HCT116 (cell line): ENCODE measurements at regions not wholly inside any gene's neighbourhood (a gene's known extent, or its start where the extent isn't known, plus 50 kb on each side); places are given as distances from the start of the nearest gene placed in this dataset.

Experiments
- ATAC-seq: fragments of 200-7000 bp; cut with Tn5 transposase; 2 replicates; pipeline ENCODE4 v1.9.1; 2020; ENCODE audit warnings: mild to moderate bottlenecking, moderate library complexity
- BruUV-seq: library from RNA; stranded (reverse); fragments of 400-500 nt; replicated peaks from 2 replicates; lab custom pipeline; 2021; lab: Mats Ljungman, UMichigan
- CTCF ChIA-PET: fragments of 300-600 bp; sonication (Branson Sonifier 250); formaldehyde crosslinking; loops from one replicate; lab custom pipeline; 2021; ENCODE audit warnings: antibody characterized with exemption; lab: Charles Lee
- POLR2A ChIA-PET: fragments of 300-600, 350-600 bp; sonication (Branson Sonifier 250); formaldehyde crosslinking; loops from one replicate; lab custom pipeline; 2021; ENCODE audit warnings: antibody characterized with exemption; lab: Charles Lee
- RAD21 ChIA-PET, 2 experiments: fragments of 300-600 bp; sonication (Branson Sonifier 250); formaldehyde crosslinking; loops; one replicate each; lab custom pipeline; 2023; ENCODE audit warnings: low total read pairs in 2 of 2; ENCODE audit not compliant: uncharacterized antibody in 2 of 2, unreplicated experiment in 2 of 2, low non-redundant PET in 1 of 2; lab: Charles Lee
- DNase-seq: peaks from one replicate; pipeline ENCODE4 v3.0.0-alpha.2; 2010; ENCODE audit warnings: low read depth, low spot score
- H2AFZ ChIP-seq: fragments of 200-600 bp; shearing (Covaris generic), sonication (generic); 2 replicates; pipeline ENCODE4 v1.6.1; 2017; ENCODE audit warnings: low read depth, mixed run types, mixed read lengths, antibody characterized with exemption, low read length; ENCODE audit not compliant: poor library complexity, severe bottlenecking
- H3K27ac ChIP-seq: 2 replicates; pipeline ENCODE4 v1.5.1; 2012; ENCODE audit warnings: low read depth, low read length
- H3K27me3 ChIP-seq: fragments of 200-600 bp; sonication (generic); 2 replicates; pipeline ENCODE4 v1.6.1; 2016; ENCODE audit warnings: mixed run types, low read length, mixed read lengths; ENCODE audit not compliant: insufficient read depth
- H3K36me3 ChIP-seq, 2 experiments: fragments of 200-500 bp in 1 of 2; fragments of 200-600 bp in 1 of 2; sonication (Bioruptor generic) in 1 of 2; sonication (generic) in 1 of 2; 2 replicates each; pipeline versions ENCODE4 v1.5.1 to v1.6.1; 2014 to 2016; ENCODE audit warnings: low read length in 2 of 2, inconsistent platforms in 1 of 2, mixed read lengths in 1 of 2, mixed run types in 1 of 2; ENCODE audit not compliant: insufficient read depth in 2 of 2, control insufficient read depth in 1 of 2
- H3K4me1 ChIP-seq, 2 experiments: fragments of 200-600 bp in 1 of 2; sonication (generic) in 1 of 2; 2 replicates each; pipeline versions ENCODE4 v1.5.1 to v1.6.1; 2012 to 2017; ENCODE audit warnings: low read length in 2 of 2, inconsistent platforms in 1 of 2, mild to moderate bottlenecking in 1 of 2, mixed read lengths in 1 of 2, mixed run types in 1 of 2, moderate library complexity in 1 of 2; ENCODE audit not compliant: insufficient read depth in 2 of 2, control insufficient read depth in 1 of 2
- H3K4me2 ChIP-seq: fragments of 200-600 bp; sonication (generic); 2 replicates; pipeline ENCODE4 v1.6.1; 2017; ENCODE audit warnings: mixed run types, low read length, mixed read lengths
- H3K4me3 ChIP-seq, 2 experiments: fragments of 200-600 bp in 1 of 2; sonication (generic) in 1 of 2; replicated peaks in 1 of 2; 2 replicates each; pipeline ENCODE4 v1.5.1; 2011 to 2016; ENCODE audit warnings: low read length in 2 of 2, control low read depth in 1 of 2, low read depth in 1 of 2, mild to moderate bottlenecking in 1 of 2, mixed read lengths in 1 of 2, mixed run types in 1 of 2
- H3K79me2 ChIP-seq: fragments of 200-600 bp; sonication (generic); 2 replicates; pipeline ENCODE4 v1.6.1; 2017; ENCODE audit warnings: mild to moderate bottlenecking, mixed run types, low read length, moderate library complexity, mixed read lengths; ENCODE audit not compliant: insufficient read depth
- H3K9ac ChIP-seq: fragments of 200-600 bp; sonication (generic); 2 replicates; pipeline ENCODE4 v1.6.1; 2016; ENCODE audit warnings: low read length, mixed read lengths
- H3K9me2 ChIP-seq: fragments of 200-600 bp; sonication (generic), shearing (Covaris generic); 2 replicates; pipeline ENCODE4 v1.6.1; 2017; ENCODE audit warnings: mixed run types, mild to moderate bottlenecking, moderate library complexity; ENCODE audit not compliant: insufficient read depth
- H3K9me3 ChIP-seq, 2 experiments: fragments of 200-500 bp in 1 of 2; fragments of 200-600 bp in 1 of 2; sonication (Bioruptor generic) in 1 of 2; sonication (generic) in 1 of 2; 2 replicates each; pipeline ENCODE4 v1.6.1; 2014 to 2017; ENCODE audit warnings: low read length in 2 of 2, mixed read lengths in 2 of 2, inconsistent platforms in 1 of 2, low read depth in 1 of 2, mild to moderate bottlenecking in 1 of 2, mixed run types in 1 of 2, moderate library complexity in 1 of 2; ENCODE audit not compliant: control insufficient read depth in 1 of 2, insufficient read depth in 1 of 2
- H4K20me1 ChIP-seq: fragments of 200-600 bp; sonication (generic), shearing (Covaris generic); 2 replicates; pipeline ENCODE4 v1.6.1; 2017; ENCODE audit warnings: mixed run types, mild to moderate bottlenecking, moderate library complexity; ENCODE audit not compliant: insufficient read depth
- ATF3 ChIP-seq: IDR thresholded peaks from 2 replicates; pipeline ENCODE4 v1.6.1; 2012
- CBX3 ChIP-seq: IDR thresholded peaks from 2 replicates; pipeline ENCODE4 v1.6.1; 2012; ENCODE audit warnings: low read depth
- CEBPB ChIP-seq: IDR thresholded peaks from 2 replicates; pipeline ENCODE4 v1.6.1; 2012; ENCODE audit warnings: low read depth
- CTCF ChIP-seq, 3 experiments: fragments of 200-600 bp in 1 of 3; sonication (generic) in 1 of 3; IDR thresholded peaks in 2 of 3; conservative IDR thresholded peaks in 1 of 3; 2 replicates each; pipeline ENCODE4 v1.5.1; 2012 to 2017; ENCODE audit warnings: low read depth in 2 of 3, low read length in 2 of 3, antibody characterized with exemption in 1 of 3, borderline replicate concordance in 1 of 3, control low read depth in 1 of 3, mild to moderate bottlenecking in 1 of 3, mixed read lengths in 1 of 3, mixed run types in 1 of 3, moderate library complexity in 1 of 3; ENCODE audit not compliant: insufficient read depth in 1 of 3
- EGR1 ChIP-seq: IDR thresholded peaks from 2 replicates; pipeline ENCODE4 v1.6.1; 2012; ENCODE audit warnings: low read depth
- ELF1 ChIP-seq: IDR thresholded peaks from 2 replicates; pipeline ENCODE4 v1.6.1; 2012; ENCODE audit warnings: low read depth, borderline replicate concordance
- EZH2 ChIP-seq: fragments of 200-600 bp; sonication (generic); IDR thresholded peaks from 2 replicates; pipeline ENCODE4 v1.6.1; 2017; ENCODE audit warnings: antibody characterized with exemption, mixed run types
- EZH2phosphoT487 ChIP-seq: fragments of 200-600 bp; IDR thresholded peaks from 2 replicates; pipeline ENCODE4 v1.6.1; 2018; ENCODE audit warnings: antibody characterized with exemption, borderline replicate concordance
- FOSL1 ChIP-seq: IDR thresholded peaks from 2 replicates; pipeline ENCODE4 v1.6.1; 2012; ENCODE audit warnings: low read depth
- JUND ChIP-seq: IDR thresholded peaks from 2 replicates; pipeline ENCODE4 v1.6.1; 2012
- MAX ChIP-seq: IDR thresholded peaks from 2 replicates; pipeline ENCODE4 v1.6.1; 2012
- SIN3A ChIP-seq: IDR thresholded peaks from 2 replicates; pipeline ENCODE4 v1.6.1; 2012; ENCODE audit warnings: low read depth
- SP1 ChIP-seq: IDR thresholded peaks from 2 replicates; pipeline ENCODE4 v1.6.1; 2012; ENCODE audit warnings: low read depth
- SRF ChIP-seq: IDR thresholded peaks from 2 replicates; pipeline ENCODE4 v1.6.1; 2012; ENCODE audit warnings: low read depth
- TCF7L2 ChIP-seq: IDR thresholded peaks from 2 replicates; pipeline ENCODE4 v1.7.0; 2011; ENCODE audit warnings: borderline replicate concordance, inconsistent platforms; ENCODE audit not compliant: insufficient read depth, insufficient read length; ENCODE audit errors: extremely low read depth
- ZBTB33 ChIP-seq: IDR thresholded peaks from 2 replicates; pipeline ENCODE4 v1.6.1; 2011; ENCODE audit warnings: mild to moderate bottlenecking, low read length, moderate library complexity; ENCODE audit not compliant: insufficient replicate concordance; ENCODE audit errors: extremely low read depth
- ZFX ChIP-seq: fragments of 450-650 bp; IDR thresholded peaks from 2 replicates; pipeline ENCODE4 v1.6.1; 2017
- ZNF274 ChIP-seq: fragments of 200-500 bp; sonication (Bioruptor generic); IDR thresholded peaks from 2 replicates; pipeline ENCODE4 v1.6.1; 2014; ENCODE audit warnings: mild to moderate bottlenecking, low read depth, low read length, inconsistent platforms
- intact Hi-C: fragments of 100-400 bp; cut with micrococcal nuclease; formaldehyde crosslinking; loops from 2 replicates; pipeline ENCODE4 v1.10.0; 2022

GRCh38 chr2:67037655-67038054, 359.5 kb upstream of the ETAA1 start:
- Histone ChIP-seq H3K36me3 (no peaks in the 10 kb centered on the region), H4K20me1 (no peaks in the 10 kb centered on the region), H3K4me1 (no peaks in the 10 kb centered on the region), H3K27ac (no peak overlapping the region), H2AFZ (no peak overlapping the region), H3K79me2 (no peaks in the 10 kb centered on the region)
- no peak for DNase-seq
- POLR2A ChIA-PET = no interaction called here
- RAD21 ChIA-PET = no interaction called here
- TF ChIP-seq CTCF (IDR thresholded peaks at IDR 0.05 in 2 of 3, conservative IDR thresholded peaks at IDR 0.05 in 1 of 3; ENCODE audit: borderline replicate concordance in 1 of 3, insufficient read depth in 1 of 3, low read depth in 2 of 3, low read length in 2 of 3) = no peak
- no peak for TF ChIP-seq CBX3
- no peak for TF ChIP-seq FOSL1
- no peak for TF ChIP-seq ELF1
- TF ChIP-seq SIN3A = no peak
- TF ChIP-seq ZFX = no peak
- TF ChIP-seq SP1 = no peak
- no peak for TF ChIP-seq MAX
- TF ChIP-seq EZH2phosphoT487 = no peak
- no peak for TF ChIP-seq ZBTB33
- no peak for TF ChIP-seq EZH2
- no peak for TF ChIP-seq ZNF274
- TF ChIP-seq CEBPB = no peak
- TF ChIP-seq TCF7L2 = no peak
- no peak for TF ChIP-seq EGR1
- no peak for TF ChIP-seq SRF
- TF ChIP-seq ATF3 = no peak
- TF ChIP-seq JUND = no peak
- TF ChIP-seq, all 23 proteins: peak for 0
- Histone ChIP-seq H3K9me3 (no peaks in the 10 kb centered on the region), H3K9ac (no peak overlapping the region), H3K27me3 (no peaks in the 10 kb centered on the region), H3K9me2 (no peaks in the 10 kb centered on the region), H3K4me2 (no peak overlapping the region), H3K4me3 (no peak overlapping the region)
- ATAC-seq = no peak
- no TSS peak for BruUV-seq
- intact Hi-C loops = no loop called here
- CTCF ChIA-PET = no interaction called here
